ENCODE measurements at regions not wholly inside any gene's neighbourhood (a gene's known extent, or its start where the extent isn't known, plus 50 kb on each side); places are given as distances from the start of the nearest gene placed in this dataset.
A peak's percentile ranks its signal among the peaks of the same experiment; 100 is the strongest.

DNA sequence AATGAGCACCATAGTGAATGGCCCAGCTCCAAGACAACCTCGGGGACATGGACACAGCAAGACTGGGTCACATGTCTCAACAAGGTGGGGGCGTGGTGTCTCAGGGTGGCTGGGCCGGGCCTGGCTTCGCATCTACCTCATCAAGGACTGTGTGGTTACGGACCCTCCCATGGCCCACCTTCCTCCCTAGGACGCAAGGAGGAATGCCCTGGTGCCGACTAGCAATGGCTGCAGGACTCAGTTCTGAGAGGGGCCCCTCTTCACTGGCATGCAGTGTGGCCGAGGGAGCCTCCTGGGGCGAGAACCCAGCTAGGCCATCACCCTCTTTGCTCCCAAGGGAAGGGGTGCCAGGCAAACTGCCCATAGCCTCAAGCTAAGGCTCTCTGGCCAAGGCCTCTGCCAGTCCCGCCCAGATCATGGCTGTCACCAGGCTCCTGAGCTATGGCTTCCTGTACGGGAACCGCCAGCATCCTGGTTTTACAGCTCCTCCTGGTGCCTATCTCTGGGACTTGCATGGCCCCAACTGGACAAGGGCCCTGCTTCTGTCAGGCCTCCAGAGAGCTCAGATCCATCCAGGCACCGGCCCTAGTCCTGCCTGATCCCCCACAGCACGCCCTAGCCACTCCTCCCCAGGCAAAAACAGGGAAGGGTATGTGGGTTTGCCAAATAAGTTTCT, 218.0 kb upstream of the AGTR2 start:
- H4K8ac ChIP-seq (ENCODE audit: low read length) = no peak overlapping the region
- no peak overlapping the region for H3K14ac ChIP-seq (ENCODE audit: low read length in 2 of 2)
- H2AFZ ChIP-seq (ENCODE audit: low read depth, low read length) = no peak overlapping the region
- no peak overlapping the region for H3K9ac ChIP-seq (ENCODE audit: low read length)
- H3K23ac ChIP-seq (ENCODE audit: low read length in 2 of 2) = no peak overlapping the region
- no peak overlapping the region for H2BK12ac ChIP-seq (ENCODE audit: low read length in 2 of 2)
- H3K4me1 ChIP-seq (ENCODE audit: control insufficient read depth, insufficient read depth, low read depth, low read length) = no peaks in the 10 kb centered on the region
- H3K27me3 ChIP-seq (ENCODE audit: control insufficient read depth in 1 of 2, insufficient read depth in 1 of 2, low read length in 2 of 2) = peaks cover 0 to 24% of the 10 kb centered on the region in 2 experiments
- no peak for DNase-seq
- no peak overlapping the region for H3K18ac ChIP-seq (ENCODE audit: low read depth in 1 of 2, low read length in 2 of 2)
- no peak overlapping the region for H2AK5ac ChIP-seq (ENCODE audit: low read length, severe bottlenecking)
- no peak overlapping the region for H2BK15ac ChIP-seq (ENCODE audit: low read depth, poor library complexity, severe bottlenecking)
- no peak overlapping the region for H3K27ac ChIP-seq (ENCODE audit: low read length, poor library complexity, severe bottlenecking)
- H3K9me3 ChIP-seq (ENCODE audit: control insufficient read depth, low read length) = peaks cover 9% of the 10 kb centered on the region
- H3K4me3 ChIP-seq (ENCODE audit: insufficient read depth in 1 of 2, low read depth in 1 of 2, low read length in 2 of 2) = no peak overlapping the region
- H3K79me1 ChIP-seq (replicated peaks; ENCODE audit: low read length, poor library complexity, severe bottlenecking) = peaks cover 14% of the 10 kb centered on the region
- peaks cover 0 to 11% of the 10 kb centered on the region in 2 experiments for H3K36me3 ChIP-seq (ENCODE audit: control insufficient read depth in 1 of 2, insufficient read depth in 2 of 2, low read depth in 1 of 2, low read length in 2 of 2)
- H3K4ac ChIP-seq (ENCODE audit: low read depth in 1 of 2, low read length in 2 of 2) = no peak overlapping the region
- no peak overlapping the region for H2BK5ac ChIP-seq (ENCODE audit: low read depth, low read length, poor library complexity, severe bottlenecking)
- H3K4me2 ChIP-seq (ENCODE audit: low read length, poor library complexity, severe bottlenecking) = no peak overlapping the region
- WGBS = 97% methylated on average over 12 of the region's 14 CpGs
- H2BK120ac ChIP-seq (ENCODE audit: low read depth, low read length) = no peak overlapping the region
- no peak overlapping the region for H4K91ac ChIP-seq (ENCODE audit: low read length)

GRCh38 chrX:115957862-115958490, 212.6 kb upstream of the AGTR2 start:
- H2BK120ac ChIP-seq (ENCODE audit: low read depth, low read length) = no peak overlapping the region
- no peak overlapping the region for H3K14ac ChIP-seq (ENCODE audit: low read length in 2 of 2)
- H3K9ac ChIP-seq (ENCODE audit: low read length) = no peak overlapping the region
- peaks cover 0 to 38% of the 10 kb centered on the region in 2 experiments for H3K27me3 ChIP-seq (ENCODE audit: control insufficient read depth in 1 of 2, insufficient read depth in 1 of 2, low read length in 2 of 2)
- no peak overlapping the region for H2BK12ac ChIP-seq (ENCODE audit: low read length in 2 of 2)
- no peak overlapping the region for H2BK5ac ChIP-seq (ENCODE audit: low read depth, low read length, poor library complexity, severe bottlenecking)
- no peak for DNase-seq
- no peak overlapping the region for H3K18ac ChIP-seq (ENCODE audit: low read depth in 1 of 2, low read length in 2 of 2)
- no peak overlapping the region for H2AFZ ChIP-seq (ENCODE audit: low read depth, low read length)
- H3K27ac ChIP-seq (ENCODE audit: low read length, poor library complexity, severe bottlenecking) = no peak overlapping the region
- no peak overlapping the region for H3K4me2 ChIP-seq (ENCODE audit: low read length, poor library complexity, severe bottlenecking)
- H2AK5ac ChIP-seq (ENCODE audit: low read length, severe bottlenecking) = no peak overlapping the region
- no peak overlapping the region for H4K91ac ChIP-seq (ENCODE audit: low read length)
- no peak overlapping the region for H3K4me3 ChIP-seq (ENCODE audit: insufficient read depth in 1 of 2, low read depth in 1 of 2, low read length in 2 of 2)
- H3K23ac ChIP-seq (ENCODE audit: low read length in 2 of 2) = no peak overlapping the region
- H3K36me3 ChIP-seq (ENCODE audit: control insufficient read depth in 1 of 2, insufficient read depth in 2 of 2, low read depth in 1 of 2, low read length in 2 of 2) = no peaks in the 10 kb centered on the region
- H3K4ac ChIP-seq (ENCODE audit: low read depth in 1 of 2, low read length in 2 of 2) = no peak overlapping the region
- peaks cover 5% of the 10 kb centered on the region for H3K9me3 ChIP-seq (ENCODE audit: control insufficient read depth, low read length)
- peaks cover 3% of the 10 kb centered on the region for H3K79me1 ChIP-seq (replicated peaks; ENCODE audit: low read length, poor library complexity, severe bottlenecking)
- H2BK15ac ChIP-seq (ENCODE audit: low read depth, poor library complexity, severe bottlenecking) = no peak overlapping the region
- no peaks in the 10 kb centered on the region for H3K4me1 ChIP-seq (ENCODE audit: control insufficient read depth, insufficient read depth, low read depth, low read length)
- WGBS = 88% methylated on average over 9 of the region's 11 CpGs
- H4K8ac ChIP-seq (ENCODE audit: low read length) = no peak overlapping the region

- Histone ChIP-seq H2BK5ac (ENCODE audit: low read depth, low read length, poor library complexity, severe bottlenecking) (no peak overlapping the region), H3K4me2 (ENCODE audit: low read length, poor library complexity, severe bottlenecking) (no peak overlapping the region), H2AFZ (ENCODE audit: low read depth, low read length) (no peak overlapping the region), H3K27ac (ENCODE audit: low read length, poor library complexity, severe bottlenecking) (no peak overlapping the region), H3K23ac (ENCODE audit: low read length in 2 of 2) (no peak overlapping the region), H3K4me3 (ENCODE audit: insufficient read depth in 1 of 2, low read depth in 1 of 2, low read length in 2 of 2) (no peak overlapping the region), H2BK12ac (ENCODE audit: low read length in 2 of 2) (no peak overlapping the region), H3K9ac (ENCODE audit: low read length) (no peak overlapping the region), H4K91ac (ENCODE audit: low read length) (no peak overlapping the region), H3K36me3 (ENCODE audit: control insufficient read depth in 1 of 2, insufficient read depth in 2 of 2, low read depth in 1 of 2, low read length in 2 of 2) (no peaks in the 10 kb centered on the region), H3K9me3 (ENCODE audit: control insufficient read depth, low read length) (peaks cover 5% of the 10 kb centered on the region), H3K27me3 (ENCODE audit: control insufficient read depth in 1 of 2, insufficient read depth in 1 of 2, low read length in 2 of 2) (peaks cover 0 to 34% of the 10 kb centered on the region in 2 experiments), H2BK120ac (ENCODE audit: low read depth, low read length) (no peak overlapping the region), H3K18ac (ENCODE audit: low read depth in 1 of 2, low read length in 2 of 2) (no peak overlapping the region), H3K4ac (ENCODE audit: low read depth in 1 of 2, low read length in 2 of 2) (no peak overlapping the region), H2BK15ac (ENCODE audit: low read depth, poor library complexity, severe bottlenecking) (no peak overlapping the region), H3K79me1 (replicated peaks; ENCODE audit: low read length, poor library complexity, severe bottlenecking) (peaks cover 3% of the 10 kb centered on the region), H3K14ac (ENCODE audit: low read length in 2 of 2) (peak overlapping the region in 1 of 2 experiments; percentile 55), H2AK5ac (ENCODE audit: low read length, severe bottlenecking) (no peak overlapping the region), H4K8ac (ENCODE audit: low read length) (no peak overlapping the region), H3K4me1 (ENCODE audit: control insufficient read depth, insufficient read depth, low read depth, low read length) (no peaks in the 10 kb centered on the region)
- no peak for DNase-seq
- WGBS = 89% methylated on average over 3 of the region's 3 CpGs
Measured at GRCh38 chrX:115958687-115959359, 211.7 kb upstream of the AGTR2 start.

- 90% methylated on average over 3 of the region's 4 CpGs for WGBS
- H2BK5ac ChIP-seq (ENCODE audit: low read depth, low read length, poor library complexity, severe bottlenecking) = no peak overlapping the region
- no peak overlapping the region for H3K4me3 ChIP-seq (ENCODE audit: insufficient read depth in 1 of 2, low read depth in 1 of 2, low read length in 2 of 2)
- no peak overlapping the region for H2BK12ac ChIP-seq (ENCODE audit: low read length in 2 of 2)
- H2AK5ac ChIP-seq (ENCODE audit: low read length, severe bottlenecking) = no peak overlapping the region
- H3K18ac ChIP-seq (ENCODE audit: low read depth in 1 of 2, low read length in 2 of 2) = no peak overlapping the region
- H4K91ac ChIP-seq (ENCODE audit: low read length) = no peak overlapping the region
- no peak for DNase-seq
- H3K9ac ChIP-seq (ENCODE audit: low read length) = no peak overlapping the region
- no peaks in the 10 kb centered on the region for H3K4me1 ChIP-seq (ENCODE audit: control insufficient read depth, insufficient read depth, low read depth, low read length)
- H3K36me3 ChIP-seq (ENCODE audit: control insufficient read depth in 1 of 2, insufficient read depth in 2 of 2, low read depth in 1 of 2, low read length in 2 of 2) = no peaks in the 10 kb centered on the region
- H2BK120ac ChIP-seq (ENCODE audit: low read depth, low read length) = no peak overlapping the region
- H3K9me3 ChIP-seq (ENCODE audit: control insufficient read depth, low read length) = peaks cover 5% of the 10 kb centered on the region
- peaks cover 0 to 33% of the 10 kb centered on the region in 2 experiments for H3K27me3 ChIP-seq (ENCODE audit: control insufficient read depth in 1 of 2, insufficient read depth in 1 of 2, low read length in 2 of 2)
- no peak overlapping the region for H4K8ac ChIP-seq (ENCODE audit: low read length)
- no peak overlapping the region for H3K14ac ChIP-seq (ENCODE audit: low read length in 2 of 2)
- no peak overlapping the region for H3K4me2 ChIP-seq (ENCODE audit: low read length, poor library complexity, severe bottlenecking)
- H3K4ac ChIP-seq (ENCODE audit: low read depth in 1 of 2, low read length in 2 of 2) = no peak overlapping the region
- no peak overlapping the region for H2BK15ac ChIP-seq (ENCODE audit: low read depth, poor library complexity, severe bottlenecking)
- H3K23ac ChIP-seq (ENCODE audit: low read length in 2 of 2) = no peak overlapping the region
- peaks cover 1% of the 10 kb centered on the region for H3K79me1 ChIP-seq (replicated peaks; ENCODE audit: low read length, poor library complexity, severe bottlenecking)
- H3K27ac ChIP-seq (ENCODE audit: low read length, poor library complexity, severe bottlenecking) = no peak overlapping the region
- no peak overlapping the region for H2AFZ ChIP-seq (ENCODE audit: low read depth, low read length)
Measured at GRCh38 chrX:115960440-115961084, 210.0 kb upstream of the AGTR2 start.

Measured in mesenchymal stem cell (in vitro differentiated cells and primary cell).